BJ (cell line): ENCODE measurements at regions not wholly inside any gene's neighbourhood (a gene's known extent, or its start where the extent isn't known, plus 50 kb on each side); places are given as distances from the start of the nearest gene placed in this dataset.

ENCODE experiments used
- CTCF ChIA-PET: fragments of 350-600 bp; formaldehyde crosslinking; extraction: SDS; loops from one replicate; lab custom pipeline; 2021; ENCODE audit warnings: antibody characterized with exemption, inconsistent platforms; lab: Yijun Ruan, JAX
- POLR2A ChIA-PET: fragments of 300-600 bp; sonication (Branson Sonifier 250); formaldehyde crosslinking; extraction: SDS; loops from one replicate; lab custom pipeline; 2021; ENCODE audit warnings: antibody characterized with exemption; lab: Charles Lee
- DNase-seq: peaks from one replicate; pipeline ENCODE4 v3.0.0-alpha.2; 2011; ENCODE audit warnings: low read depth
- H3K27me3 ChIP-seq: 2 replicates; pipeline ENCODE4 v1.6.0; 2011; ENCODE audit warnings: low read length; ENCODE audit not compliant: control insufficient read depth, insufficient read depth
- H3K36me3 ChIP-seq: 2 replicates; pipeline ENCODE4 v1.5.1; 2011; ENCODE audit warnings: low read length; ENCODE audit not compliant: control insufficient read depth, insufficient read depth
- H3K4me3 ChIP-seq: 2 replicates; pipeline ENCODE4 v1.5.1; 2011; ENCODE audit warnings: low read depth, mild to moderate bottlenecking, control low read depth, low read length
- TF ChIP-seq, protein P1 (sequence below): IDR thresholded peaks from 2 replicates; pipeline ENCODE4 v1.5.1; 2011; ENCODE audit warnings: low read depth, mild to moderate bottlenecking, control low read depth, inconsistent platforms, low read length, moderate library complexity; ENCODE audit not compliant: insufficient read depth

DNA sequence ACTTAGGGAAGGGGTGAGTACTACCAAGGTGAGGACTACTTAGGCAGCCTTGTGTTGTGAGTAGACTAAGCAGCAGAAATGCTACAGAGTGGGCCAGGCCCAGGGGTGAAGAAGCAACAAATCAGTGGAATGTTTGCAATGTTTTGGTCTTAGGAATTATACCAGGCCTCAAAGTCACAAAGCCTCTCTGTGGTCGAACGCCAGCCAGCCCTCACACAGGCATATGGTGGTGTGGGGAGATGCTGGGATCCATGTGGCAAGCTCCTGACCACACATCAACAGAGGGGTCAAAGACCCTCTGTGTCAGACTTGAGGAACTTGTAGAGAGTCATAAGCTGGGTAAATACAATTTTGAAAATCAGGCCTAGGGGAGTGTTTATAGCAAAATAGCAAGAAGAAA lies 153.8 kb upstream of the KLF3 start:
- Histone ChIP-seq H3K4me3 (no peak overlapping the region), H3K27me3 (peaks cover 1% of the 10 kb centered on the region), H3K36me3 (no peaks in the 10 kb centered on the region)
- POLR2A ChIA-PET = no interaction called here
- TF ChIP-seq, protein P1, sequence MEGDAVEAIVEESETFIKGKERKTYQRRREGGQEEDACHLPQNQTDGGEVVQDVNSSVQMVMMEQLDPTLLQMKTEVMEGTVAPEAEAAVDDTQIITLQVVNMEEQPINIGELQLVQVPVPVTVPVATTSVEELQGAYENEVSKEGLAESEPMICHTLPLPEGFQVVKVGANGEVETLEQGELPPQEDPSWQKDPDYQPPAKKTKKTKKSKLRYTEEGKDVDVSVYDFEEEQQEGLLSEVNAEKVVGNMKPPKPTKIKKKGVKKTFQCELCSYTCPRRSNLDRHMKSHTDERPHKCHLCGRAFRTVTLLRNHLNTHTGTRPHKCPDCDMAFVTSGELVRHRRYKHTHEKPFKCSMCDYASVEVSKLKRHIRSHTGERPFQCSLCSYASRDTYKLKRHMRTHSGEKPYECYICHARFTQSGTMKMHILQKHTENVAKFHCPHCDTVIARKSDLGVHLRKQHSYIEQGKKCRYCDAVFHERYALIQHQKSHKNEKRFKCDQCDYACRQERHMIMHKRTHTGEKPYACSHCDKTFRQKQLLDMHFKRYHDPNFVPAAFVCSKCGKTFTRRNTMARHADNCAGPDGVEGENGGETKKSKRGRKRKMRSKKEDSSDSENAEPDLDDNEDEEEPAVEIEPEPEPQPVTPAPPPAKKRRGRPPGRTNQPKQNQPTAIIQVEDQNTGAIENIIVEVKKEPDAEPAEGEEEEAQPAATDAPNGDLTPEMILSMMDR = no peak
- CTCF ChIA-PET = no interaction called here
- DNase-seq = no peak

DNA sequence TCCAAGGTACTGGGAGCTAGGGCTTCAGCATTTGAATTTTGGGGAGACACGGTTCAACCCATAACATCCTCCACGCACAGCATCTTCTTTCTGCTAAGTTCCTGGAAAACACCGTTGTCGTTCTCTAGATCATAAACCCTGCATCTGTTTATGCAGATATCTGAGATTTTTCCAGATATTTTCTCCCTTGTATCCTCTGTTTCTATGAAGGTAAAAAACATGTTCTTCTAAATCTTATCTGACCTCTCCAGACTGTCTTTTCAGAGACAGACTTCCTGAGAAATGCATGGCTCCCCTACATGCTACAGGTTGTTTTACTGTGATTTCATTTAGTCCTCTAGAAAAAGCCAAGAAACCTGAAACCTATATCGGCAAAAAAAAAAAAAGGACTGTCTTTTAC lies 152.3 kb upstream of the KLF3 start:
- TF ChIP-seq, protein P1 = no peak
- Histone ChIP-seq H3K27me3 (peaks cover 1% of the 10 kb centered on the region), H3K4me3 (no peak overlapping the region), H3K36me3 (no peaks in the 10 kb centered on the region)
- DNase-seq = no peak
- POLR2A ChIA-PET = no interaction called here
- CTCF ChIA-PET = no interaction called here

DNA sequence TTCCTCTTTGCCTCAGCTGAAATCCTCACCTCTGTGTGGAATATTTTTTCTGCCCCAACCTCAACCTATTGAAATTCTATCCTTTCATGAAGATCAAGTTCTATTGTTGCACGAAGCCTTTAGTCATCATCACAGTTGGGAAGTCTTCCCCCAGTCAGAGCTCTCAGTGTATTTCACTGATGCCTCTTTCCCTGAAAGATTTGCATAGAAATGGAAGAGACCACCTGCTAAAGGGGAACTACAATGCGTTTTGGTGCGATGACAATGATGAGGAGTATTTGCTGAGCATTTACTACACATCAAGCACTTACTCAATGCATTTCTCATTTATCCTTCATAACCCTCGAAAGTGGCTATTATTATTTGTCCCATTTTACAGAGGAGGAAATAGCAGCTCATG lies 151.2 kb upstream of the KLF3 start:
- H3K4me3 ChIP-seq = no peak overlapping the region
- H3K36me3 ChIP-seq = no peaks in the 10 kb centered on the region
- POLR2A ChIA-PET = no interaction called here
- peaks cover 1% of the 10 kb centered on the region; the same call in 1 of the 2 replicates for H3K27me3 ChIP-seq
- no peak for DNase-seq
- CTCF ChIA-PET = no interaction called here
- TF ChIP-seq, protein P1 = no peak

DNA sequence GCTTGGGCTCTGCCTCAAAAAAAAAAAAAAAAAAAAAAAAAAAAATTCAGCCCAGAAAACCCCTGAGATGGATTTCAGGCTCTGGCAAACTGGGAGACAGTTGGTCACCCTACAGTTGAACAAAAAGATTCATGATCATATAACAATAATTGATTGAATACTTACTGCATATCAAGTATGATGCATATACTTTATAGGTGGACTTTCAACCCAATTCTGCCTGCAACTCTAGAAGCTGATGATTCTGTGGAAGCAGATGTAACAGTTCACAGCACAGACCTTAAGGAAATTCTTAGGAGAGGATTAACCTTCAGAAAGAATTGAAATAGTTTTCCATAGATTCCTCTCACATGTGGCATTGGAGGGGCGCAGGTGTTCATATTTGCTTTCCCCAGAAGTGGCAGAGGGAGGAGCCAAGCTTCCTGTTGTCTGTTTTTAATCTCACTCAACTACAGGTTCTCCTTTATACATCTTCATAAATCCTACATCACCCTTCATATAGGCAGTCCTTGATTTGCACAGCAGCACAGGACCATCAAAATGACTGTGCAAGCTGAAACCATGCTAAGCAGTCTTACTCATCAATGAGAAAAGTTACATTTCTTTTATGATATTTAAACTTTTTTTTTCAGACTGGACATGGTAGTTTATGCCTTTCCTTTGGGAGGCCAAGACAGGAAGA lies 149.4 kb upstream of the KLF3 start:
- ChIA-PET POLR2A (no interaction called here), CTCF (interaction anchor here (1.6 kb wide), 1 partner anchor 8 kb away, joined by 3 read pairs; no protein-coding TSS in a partner anchor)
- TF ChIP-seq, protein P1 = no peak
- H3K4me3 ChIP-seq = no peak overlapping the region
- H3K36me3 ChIP-seq = no peaks in the 10 kb centered on the region
- H3K27me3 ChIP-seq = peaks cover under 1% of the 10 kb centered on the region; the same call in 1 of the 2 replicates
- no peak for DNase-seq

DNA sequence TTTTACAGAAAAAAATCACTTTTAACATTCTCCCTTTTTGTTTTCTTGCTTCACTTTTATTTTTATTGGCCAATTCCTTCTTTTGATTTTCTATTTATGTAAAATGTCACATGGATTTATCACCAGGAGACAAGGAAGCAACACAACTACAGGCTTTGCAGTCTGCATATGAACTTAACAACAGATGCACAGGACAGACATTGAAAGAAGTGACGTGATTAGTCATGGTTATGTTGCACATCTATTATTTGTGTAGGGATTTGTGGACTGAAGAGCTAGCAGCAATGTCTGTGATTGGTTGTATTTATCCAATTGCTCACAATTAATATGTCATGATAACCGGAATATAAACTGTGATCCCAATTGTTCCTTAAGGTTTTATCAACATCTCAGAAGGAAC lies 147.8 kb upstream of the KLF3 start:
- TF ChIP-seq, protein P1 = no peak
- no peak for DNase-seq
- Histone ChIP-seq H3K36me3 (no peaks in the 10 kb centered on the region), H3K27me3 (no peaks in the 10 kb centered on the region; the same call in 1 of the 2 replicates), H3K4me3 (no peak overlapping the region)
- ChIA-PET POLR2A (no interaction called here), CTCF (interaction anchor here (1.6 kb wide), 1 partner anchor 9 kb away, joined by 3 read pairs; no protein-coding TSS in a partner anchor)
